Effector memory CD4-positive, alpha-beta T cell (primary cell): ENCODE measurements at regions not wholly inside any gene's neighbourhood (a gene's known extent, or its start where the extent isn't known, plus 50 kb on each side); places are given as distances from the start of the nearest gene placed in this dataset.
"Not testable (repeated sequence)": the region's sequence is repeated elsewhere in the genome, so short reads cannot be mapped to it uniquely, and the experiment has no call there.

Source experiments
- DNase-seq, 3 donors: peaks; one replicate each; pipeline ENCODE4 v3.0.0-alpha.2; 2020
- H3K27ac ChIP-seq: 2 replicates; pipeline ENCODE4 v1.7.0; 2013; ENCODE audit warnings: mild to moderate bottlenecking, low read length, moderate library complexity; ENCODE audit not compliant: insufficient read depth, poor library complexity, severe bottlenecking
- H3K27me3 ChIP-seq: replicated peaks from 2 replicates; pipeline ENCODE4 v1.7.0; 2013; ENCODE audit warnings: mild to moderate bottlenecking, low read length; ENCODE audit not compliant: insufficient read depth, control insufficient read depth, poor library complexity, severe bottlenecking
- H3K36me3 ChIP-seq: 2 replicates; pipeline ENCODE4 v1.7.0; 2013; ENCODE audit warnings: mild to moderate bottlenecking, low read length, moderate library complexity; ENCODE audit not compliant: control insufficient read depth, insufficient read depth
- H3K4me1 ChIP-seq: 2 replicates; pipeline ENCODE4 v1.7.0; 2013; ENCODE audit warnings: low read length, mild to moderate bottlenecking; ENCODE audit not compliant: control insufficient read depth, insufficient read depth, poor library complexity, severe bottlenecking
- H3K4me3 ChIP-seq: 2 replicates; pipeline ENCODE4 v1.7.0; 2013; ENCODE audit warnings: low read length, low read depth, mild to moderate bottlenecking; ENCODE audit not compliant: insufficient read depth, poor library complexity, severe bottlenecking
- H3K9me3 ChIP-seq: 2 replicates; pipeline ENCODE4 v1.7.0; 2013; ENCODE audit warnings: mild to moderate bottlenecking, low read length, moderate library complexity; ENCODE audit not compliant: control insufficient read depth

DNA sequence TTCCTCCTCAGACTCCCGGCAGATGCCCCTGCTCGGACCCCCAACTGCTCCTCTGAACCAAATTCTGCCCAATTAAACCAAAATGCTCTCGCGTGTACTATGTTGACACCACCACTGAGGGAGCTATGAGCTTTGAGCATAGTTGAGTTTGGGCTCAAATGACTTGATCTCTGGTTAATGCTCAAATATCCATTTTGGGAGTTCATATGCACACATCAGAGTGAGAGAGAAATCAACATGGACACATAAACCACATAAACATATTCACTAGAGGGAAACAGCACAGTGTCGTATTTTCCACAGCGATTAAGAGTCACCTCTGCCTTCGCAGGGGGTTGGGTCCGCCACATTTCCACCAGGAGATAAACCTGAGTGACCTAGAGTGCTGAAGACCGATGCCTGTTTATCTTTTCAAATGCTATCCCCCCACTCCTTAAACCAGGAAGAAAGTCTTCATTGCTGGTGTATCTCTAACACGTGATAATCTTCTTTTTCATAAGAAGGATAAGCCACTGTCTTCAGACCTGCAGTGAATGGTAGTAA, 59.4 kb upstream of the FOXN3 start:
- Histone ChIP-seq H3K4me1 (no peaks in the 10 kb centered on the region), H3K36me3 (peaks cover 3% of the 10 kb centered on the region), H3K9me3 (no peaks in the 10 kb centered on the region), H3K27me3 (no peaks in the 10 kb centered on the region), H3K27ac (no peak overlapping the region), H3K4me3 (no peak overlapping the region)
- DNase-seq = no peak

GRCh38 chr14:89474464-89474863, 57.4 kb upstream of the FOXN3 start:
- no peaks in the 10 kb centered on the region for H3K9me3 ChIP-seq
- H3K4me3 ChIP-seq = no peak overlapping the region
- H3K27me3 ChIP-seq = no peaks in the 10 kb centered on the region
- H3K4me1 ChIP-seq = no peaks in the 10 kb centered on the region
- DNase-seq = no peak
- H3K27ac ChIP-seq = no peak overlapping the region
- H3K36me3 ChIP-seq = peaks cover 3% of the 10 kb centered on the region

DNA sequence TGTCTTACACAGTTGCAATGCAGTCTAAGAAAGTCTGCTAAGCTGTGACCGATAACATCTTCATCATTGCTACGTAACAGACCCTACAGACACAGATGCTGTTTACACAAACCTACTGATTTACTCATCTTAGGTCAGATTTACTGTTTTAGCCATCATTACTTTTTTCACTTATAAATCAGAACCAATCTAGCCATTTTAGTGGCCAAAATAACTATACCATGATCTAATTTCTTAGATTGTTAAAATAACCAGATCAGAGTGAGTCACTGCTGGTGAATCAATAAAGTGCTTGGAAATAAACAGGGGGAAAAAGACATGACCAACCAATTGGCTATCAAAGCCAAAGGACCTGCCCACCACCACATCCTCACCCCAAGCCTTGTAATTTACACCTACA, 57.0 kb upstream of the FOXN3 start:
- Histone ChIP-seq H3K4me1 (no peaks in the 10 kb centered on the region), H3K27ac (no peak overlapping the region), H3K36me3 (peaks cover 3% of the 10 kb centered on the region), H3K4me3 (no peak overlapping the region), H3K9me3 (no peaks in the 10 kb centered on the region), H3K27me3 (no peaks in the 10 kb centered on the region)
- DNase-seq = no peak

- Histone ChIP-seq H3K27ac (no peak overlapping the region), H3K4me3 (no peak overlapping the region), H3K27me3 (no peaks in the 10 kb centered on the region), H3K9me3 (no peaks in the 10 kb centered on the region), H3K4me1 (no peaks in the 10 kb centered on the region), H3K36me3 (peaks cover 3% of the 10 kb centered on the region)
- DNase-seq = no peak
Measured at GRCh38 chr14:89473569-89473968, 56.5 kb upstream of the FOXN3 start.

DNA sequence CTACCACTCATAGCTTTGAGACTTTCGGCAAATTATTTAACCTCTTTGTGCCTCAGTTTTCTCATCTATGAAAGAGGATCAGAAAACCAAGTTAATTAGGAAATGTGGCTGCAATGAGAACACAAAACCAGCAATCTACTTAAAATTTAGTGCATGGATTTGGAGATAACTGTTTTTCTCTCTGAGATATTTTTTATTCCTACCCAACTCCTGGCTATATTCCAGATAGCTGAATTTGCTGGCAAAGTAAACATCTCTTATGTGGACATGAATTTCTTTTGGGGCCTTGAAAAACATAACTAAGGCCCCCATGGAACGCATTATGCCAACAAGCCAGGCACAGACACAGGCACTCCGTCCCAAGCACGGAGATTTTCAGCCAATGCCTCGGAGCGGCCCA, 53.4 kb upstream of the FOXN3 start:
- Histone ChIP-seq H3K36me3 (no peaks in the 10 kb centered on the region), H3K27ac (no peak overlapping the region), H3K9me3 (no peaks in the 10 kb centered on the region), H3K4me1 (no peaks in the 10 kb centered on the region), H3K4me3 (no peak overlapping the region), H3K27me3 (no peaks in the 10 kb centered on the region)
- DNase-seq = no peak

DNA sequence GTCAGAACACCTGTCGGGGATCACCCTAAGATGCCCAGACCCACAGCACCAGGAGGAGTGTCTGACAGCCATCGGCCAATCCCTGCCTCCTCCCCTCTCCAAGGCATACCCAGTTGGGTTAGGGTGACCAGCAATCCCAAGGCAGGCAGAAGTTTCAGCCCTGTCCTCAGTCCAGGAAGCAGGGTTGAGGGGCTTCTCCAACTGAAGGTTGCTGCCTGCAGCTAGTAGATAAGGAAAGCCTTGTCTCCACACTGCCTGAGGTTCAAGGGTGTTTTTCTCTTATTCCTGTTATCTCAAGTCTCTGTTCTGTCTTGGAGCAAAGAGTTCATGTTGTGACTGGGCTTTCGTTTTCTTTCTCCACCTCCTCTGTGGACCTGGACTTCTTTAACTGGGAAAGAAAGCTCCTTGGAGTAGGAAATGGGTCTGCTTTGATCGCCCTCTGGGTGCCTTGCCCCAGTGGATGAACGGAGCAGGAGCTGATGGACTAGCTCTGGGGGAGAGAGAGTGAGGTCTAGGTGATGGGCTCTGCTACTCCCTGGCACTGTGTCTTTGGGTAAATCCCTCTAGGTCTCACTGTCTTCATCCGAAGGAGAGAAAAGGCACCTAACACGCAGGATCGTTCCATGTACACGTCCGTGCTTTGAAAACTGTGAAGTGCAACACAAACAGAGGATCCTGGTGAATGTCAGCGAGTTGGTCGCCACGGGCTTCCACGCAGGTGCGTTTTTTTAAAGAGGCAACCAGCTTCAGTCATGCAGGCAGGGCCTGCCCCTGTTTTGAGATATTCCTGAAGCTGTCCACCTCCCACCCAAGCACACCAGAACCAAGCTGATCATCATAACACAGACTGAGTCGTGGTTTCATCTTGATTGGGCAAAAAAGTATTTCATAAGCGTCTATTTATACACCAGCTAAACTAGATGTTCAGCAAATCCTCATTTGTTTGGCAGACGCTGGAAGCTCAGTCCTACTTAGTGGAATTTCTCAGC, 52.5 kb upstream of the FOXN3 start:
- no peak overlapping the region for H3K4me3 ChIP-seq
- DNase-seq = no peak
- no peaks in the 10 kb centered on the region for H3K27me3 ChIP-seq
- no peaks in the 10 kb centered on the region for H3K4me1 ChIP-seq
- no peaks in the 10 kb centered on the region for H3K36me3 ChIP-seq
- no peak overlapping the region for H3K27ac ChIP-seq
- H3K9me3 ChIP-seq = no peaks in the 10 kb centered on the region

GRCh38 chr14:89468566-89468965, 51.5 kb upstream of the FOXN3 start:
- no peaks in the 10 kb centered on the region for H3K4me1 ChIP-seq

GRCh38 chr14:89468030-89468429, 51.0 kb upstream of the FOXN3 start:
- not testable (repeated sequence) for H3K4me1 ChIP-seq, H3K4me3 ChIP-seq, H3K27me3 ChIP-seq, H3K9me3 ChIP-seq, H3K27ac ChIP-seq, DNase-seq, H3K36me3 ChIP-seq

More at GRCh38 chr14:89468566-89468965, 51.5 kb upstream of the FOXN3 start:
- Histone ChIP-seq H3K27me3 (no peaks in the 10 kb centered on the region), H3K36me3 (no peaks in the 10 kb centered on the region), H3K4me3 (no peak overlapping the region), H3K27ac (no peak overlapping the region), H3K9me3 (no peaks in the 10 kb centered on the region)
- DNase-seq = no peak

DNA sequence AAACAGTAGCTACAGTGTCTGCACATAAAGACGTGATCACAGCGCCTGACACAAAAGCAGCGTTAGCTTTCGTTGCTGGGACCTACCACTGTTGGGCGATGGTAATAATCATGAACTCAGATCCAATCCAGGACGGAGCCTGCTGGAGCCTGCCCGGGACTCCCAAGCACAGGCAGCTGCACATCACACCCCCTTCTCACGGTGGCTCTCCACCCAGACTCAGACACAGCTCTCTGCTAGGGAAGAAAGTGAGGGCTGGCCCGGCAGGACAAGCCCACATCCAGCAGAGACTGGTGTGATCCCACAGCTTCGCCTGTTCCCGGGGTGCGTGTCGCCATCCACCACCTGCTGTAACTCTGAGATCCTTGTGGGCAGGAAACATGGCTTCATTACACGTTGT, 49.9 kb upstream of the FOXN3 start:
- H3K4me3 ChIP-seq = no peak overlapping the region
- no peaks in the 10 kb centered on the region for H3K36me3 ChIP-seq
- no peaks in the 10 kb centered on the region for H3K4me1 ChIP-seq
- no peaks in the 10 kb centered on the region for H3K27me3 ChIP-seq
- no peak for DNase-seq
- H3K9me3 ChIP-seq = no peaks in the 10 kb centered on the region
- no peak overlapping the region for H3K27ac ChIP-seq
